Gastroesophageal sphincter (tissue), 4 donors: ENCODE measurements at regions not wholly inside any gene's neighbourhood (a gene's known extent, or its start where the extent isn't known, plus 50 kb on each side); places are given as distances from the start of the nearest gene placed in this dataset.

Source experiments
- ATAC-seq: fragments of 150-250 bp; one replicate; pipeline ENCODE4 v1.9.1; 2016; ENCODE audit warnings: mild to moderate bottlenecking, moderate library complexity
- H3K27ac ChIP-seq, 4 donors: fragments of 200-600 bp; sonication (generic) in 3 of 4; 1 replicate in 3 of 4; 2 replicates in 1 of 4; pipeline ENCODE4 v1.5.1; 2016 to 2019
- H3K27me3 ChIP-seq: fragments of 200-600 bp; sonication (generic); one replicate; pipeline ENCODE4 v1.5.1; 2019
- H3K36me3 ChIP-seq, 2 donors: fragments of 200-600 bp; sonication (generic); one replicate each; pipeline ENCODE4 v1.5.1; 2019; ENCODE audit warnings: control low read depth in 1 of 2
- H3K4me1 ChIP-seq, 3 donors: fragments of 200-600 bp; sonication (generic); 1 replicate in 2 of 3; 2 replicates in 1 of 3; pipeline ENCODE4 v1.5.1; 2016 to 2019; ENCODE audit warnings: control low read depth in 2 of 3
- H3K4me3 ChIP-seq, 2 donors: fragments of 200-600 bp; sonication (generic); one replicate each; pipeline ENCODE4 v1.5.1; 2019; ENCODE audit warnings: mild to moderate bottlenecking in 1 of 2, moderate library complexity in 1 of 2
- H3K9me3 ChIP-seq, 3 donors: fragments of 200-600 bp; sonication (generic); one replicate each; pipeline ENCODE4 v1.5.1; 2017 to 2019; ENCODE audit warnings: control low read depth in 2 of 3
- CTCF ChIP-seq, 4 experiments: fragments of 200-600 bp in 2 of 4; fragments of 450-650 bp in 2 of 4; sonication (generic) in 1 of 4; IDR thresholded peaks; one replicate each; pipeline ENCODE4 v1.5.1; 2017 to 2019; ENCODE audit warnings: antibody characterized with exemption in 4 of 4, mild to moderate bottlenecking in 2 of 4, moderate library complexity in 2 of 4
- EP300 ChIP-seq: sonication (generic); formaldehyde crosslinking; IDR thresholded peaks from one replicate; pipeline ENCODE4 v1.6.1; 2017; ENCODE audit warnings: antibody characterized with exemption, mild to moderate bottlenecking
- POLR2A ChIP-seq, 2 donors: fragments of 450-650 bp; IDR thresholded peaks; one replicate each; pipeline ENCODE4 v1.6.1; 2017; ENCODE audit warnings: antibody characterized with exemption in 2 of 2, mild to moderate bottlenecking in 2 of 2, moderate library complexity in 1 of 2
- POLR2AphosphoS5 ChIP-seq: sonication (generic); formaldehyde crosslinking; IDR thresholded peaks from one replicate; pipeline ENCODE4 v1.6.1; 2017; ENCODE audit warnings: antibody characterized with exemption
- WGBS, 2 donors: methylation state at CpG; one replicate each; pipeline ENCODE4 v1.1.5; 2018; ENCODE audit warnings: low coverage in 1 of 2; 5-methylcytosine and 5-hydroxymethylcytosine counted together

GRCh38 chr7:159227433-159227832, 82.8 kb upstream of the VIPR2 start:
- Histone ChIP-seq H3K27ac (no peak overlapping the region), H3K36me3 (no peaks in the 10 kb centered on the region), H3K27me3 (no peaks in the 10 kb centered on the region), H3K4me3 (no peak overlapping the region), H3K9me3 (no peaks in the 10 kb centered on the region), H3K4me1 (peaks cover 0 to 14% (median 0%) of the 10 kb centered on the region in 3 donors)
- TF ChIP-seq EP300 (no peak), POLR2AphosphoS5 (peak; percentile 65)
- ATAC-seq = peak; percentile 36
- WGBS, 2 donors = 50 to 75% methylated on average over 1 of the region's 5 CpGs

DNA sequence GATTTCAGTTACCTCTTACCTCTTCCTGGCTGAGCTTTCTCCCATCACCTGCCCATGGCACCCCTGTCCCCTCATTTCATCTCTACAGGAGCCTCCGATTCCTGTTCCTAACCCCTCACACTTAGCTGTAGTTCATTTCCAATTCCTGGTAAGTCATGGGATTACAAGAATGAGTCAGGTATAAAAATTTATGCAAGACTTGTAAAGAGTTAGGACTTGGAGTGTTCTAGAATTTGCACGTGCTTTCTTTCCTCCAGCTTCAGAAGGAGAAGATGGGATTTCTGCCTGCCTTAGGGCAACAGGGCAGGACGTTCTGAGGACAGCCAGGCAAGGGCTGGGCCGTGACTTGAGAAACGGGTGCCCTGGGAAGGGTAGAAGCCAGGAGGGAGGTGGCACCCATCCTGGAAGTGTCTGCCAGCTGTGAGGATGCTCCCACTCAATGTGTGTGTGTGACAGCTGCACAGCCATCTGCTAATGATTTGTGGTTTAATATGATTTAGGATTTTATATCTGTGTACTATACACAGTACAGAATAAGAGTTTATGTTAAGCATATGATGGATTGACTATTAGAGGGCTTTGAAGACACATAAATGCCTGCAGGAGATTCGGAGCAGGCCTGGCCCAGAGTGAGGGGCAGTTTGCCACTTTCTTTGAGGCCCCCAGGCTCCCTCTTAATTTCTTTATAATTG, 81.5 kb upstream of the VIPR2 start:
- H3K27ac ChIP-seq = no peak overlapping the region
- H3K4me1 ChIP-seq = peaks cover 0 to 14% (median 0%) of the 10 kb centered on the region in 3 donors
- no peaks in the 10 kb centered on the region for H3K27me3 ChIP-seq
- no peaks in the 10 kb centered on the region for H3K36me3 ChIP-seq
- 73 to 82% methylated on average over 3 of the region's 6 CpGs for WGBS, 2 donors
- no peak overlapping the region for H3K4me3 ChIP-seq
- H3K9me3 ChIP-seq = no peaks in the 10 kb centered on the region
- TF ChIP-seq EP300 (no peak), POLR2A (IDR thresholded peaks at IDR 0.05) (no peak), CTCF (IDR thresholded peaks at IDR 0.05) (no peak), POLR2AphosphoS5 (no peak)
- no peak for ATAC-seq

- H3K27me3 ChIP-seq = no peaks in the 10 kb centered on the region
- H3K4me1 ChIP-seq = no peaks in the 10 kb centered on the region
- H3K9me3 ChIP-seq = no peaks in the 10 kb centered on the region
- no peaks in the 10 kb centered on the region for H3K36me3 ChIP-seq
- no peak for ATAC-seq
- 80 to 89% methylated on average over 2 to 3 of the region's 7 CpGs for WGBS, 2 donors
- no peak overlapping the region for H3K27ac ChIP-seq
- TF ChIP-seq POLR2A (IDR thresholded peaks at IDR 0.05) (no peak), POLR2AphosphoS5 (no peak), CTCF (IDR thresholded peaks at IDR 0.05) (no peak), EP300 (no peak)
- no peak overlapping the region for H3K4me3 ChIP-seq
Observed at GRCh38 chr7:159218607-159219006, 73.9 kb upstream of the VIPR2 start.

- TF ChIP-seq EP300 (no peak), POLR2AphosphoS5 (no peak), CTCF (IDR thresholded peaks at IDR 0.05) (no peak), POLR2A (IDR thresholded peaks at IDR 0.05) (no peak)
- H3K9me3 ChIP-seq = no peaks in the 10 kb centered on the region
- H3K27ac ChIP-seq = no peak overlapping the region
- no peak overlapping the region for H3K4me3 ChIP-seq
- no peaks in the 10 kb centered on the region for H3K4me1 ChIP-seq
- 56% methylated on average over 1 of the region's 1 CpG; no CpG with 5 or more reads in 1 of the 2 donors for WGBS, 2 donors
- no peaks in the 10 kb centered on the region for H3K36me3 ChIP-seq
- ATAC-seq = no peak
- H3K27me3 ChIP-seq = no peaks in the 10 kb centered on the region
Observed at GRCh38 chr7:159218170-159218569, 73.5 kb upstream of the VIPR2 start.

GRCh38 chr7:159215076-159215475, 70.4 kb upstream of the VIPR2 start:
- no peak for TF ChIP-seq POLR2AphosphoS5
- no peak for TF ChIP-seq POLR2A (IDR thresholded peaks at IDR 0.05)
- no peak for TF ChIP-seq EP300
- no peak for TF ChIP-seq CTCF (IDR thresholded peaks at IDR 0.05)
- H3K27ac ChIP-seq = no peak overlapping the region
- H3K27me3 ChIP-seq = no peaks in the 10 kb centered on the region
- H3K36me3 ChIP-seq = no peaks in the 10 kb centered on the region
- 78 to 100% methylated on average over 1 to 3 of the region's 4 CpGs for WGBS, 2 donors
- H3K9me3 ChIP-seq = no peaks in the 10 kb centered on the region
- H3K4me1 ChIP-seq = peaks cover 0 to 17% (median 0%) of the 10 kb centered on the region in 3 donors
- no peak overlapping the region for H3K4me3 ChIP-seq
- ATAC-seq = no peak
